ENCODE measurements at regions not wholly inside any gene's neighbourhood (a gene's known extent, or its start where the extent isn't known, plus 50 kb on each side); places are given as distances from the start of the nearest gene placed in this dataset.
"Not testable (repeated sequence)": the region's sequence is repeated elsewhere in the genome, so short reads cannot be mapped to it uniquely, and the experiment has no call there.

- no peak for DNase-seq
Observed at GRCh38 chr5:89087551-89088318, 204.8 kb upstream of the MEF2C start.

GRCh38 chr5:89087128-89087527 lies 204.1 kb upstream of the MEF2C start:
- no peak for DNase-seq

GRCh38 chr5:89086390-89087086 lies 203.6 kb upstream of the MEF2C start:
- no peak for DNase-seq

- DNase-seq = no peak
Observed at GRCh38 chr5:89083791-89084190, 200.8 kb upstream of the MEF2C start.

GRCh38 chr5:89081360-89081759 lies 198.4 kb upstream of the MEF2C start:
- DNase-seq = no peak

GRCh38 chr5:89080467-89081116 lies 197.6 kb upstream of the MEF2C start:
- no peak for DNase-seq

GRCh38 chr5:89072842-89073672 lies 190.1 kb upstream of the MEF2C start:
- DNase-seq = no peak

- no peak for DNase-seq
Observed at GRCh38 chr5:89071941-89072331, 189.0 kb upstream of the MEF2C start.

- no peak for DNase-seq
Observed at GRCh38 chr5:89071101-89071940, 188.3 kb upstream of the MEF2C start.

GRCh38 chr5:89069591-89069990 lies 186.6 kb upstream of the MEF2C start:
- DNase-seq = no peak

- no peak for DNase-seq
Observed at GRCh38 chr5:89067362-89067761, 184.4 kb upstream of the MEF2C start.

- DNase-seq = peak; percentile 80
Observed at GRCh38 chr5:89065919-89066318, 182.9 kb upstream of the MEF2C start.

GRCh38 chr5:89064736-89065135 lies 181.8 kb upstream of the MEF2C start:
- peak; percentile 7 for DNase-seq

GRCh38 chr5:89064054-89064453 lies 181.1 kb upstream of the MEF2C start:
- peak; percentile 44 for DNase-seq

- DNase-seq = no peak
Observed at GRCh38 chr5:89060768-89061167, 177.8 kb upstream of the MEF2C start.

GRCh38 chr5:89059274-89059673 lies 176.3 kb upstream of the MEF2C start:
- DNase-seq = no peak

GRCh38 chr5:89055695-89056085 lies 172.7 kb upstream of the MEF2C start:
- no peak for DNase-seq

GRCh38 chr5:89055015-89055694 lies 172.2 kb upstream of the MEF2C start:
- DNase-seq = no peak

GRCh38 chr5:89053547-89053946 lies 170.6 kb upstream of the MEF2C start:
- no peak for DNase-seq

- DNase-seq = not testable (repeated sequence)
Observed at GRCh38 chr5:89050062-89050461, 167.1 kb upstream of the MEF2C start.

- DNase-seq = no peak
Observed at GRCh38 chr5:89047571-89047970, 164.6 kb upstream of the MEF2C start.

GRCh38 chr5:89045216-89045615 lies 162.2 kb upstream of the MEF2C start:
- no peak for DNase-seq

All from activated CD4-positive, alpha-beta T cell treated with anti-CD3 and anti-CD28 coated beads, Interleukin-2, Interleukin-6, amounts not matched to agents 100 ng/mL and 50 ng/mL, durations not matched to agents 16 hours and 8 hours (primary cell).